H1 (cell line): ENCODE measurements at regions not wholly inside any gene's neighbourhood (a gene's known extent, or its start where the extent isn't known, plus 50 kb on each side); places are given as distances from the start of the nearest gene placed in this dataset.

Experiments
- CTCF ChIA-PET: fragments of 300-600 bp; sonication (Branson Sonifier 250); formaldehyde crosslinking; loops from one replicate; lab custom pipeline; 2021; ENCODE audit not compliant: partially characterized antibody; lab: Charles Lee
- POLR2A ChIA-PET: fragments of 300-600 bp; sonication (Branson Sonifier 250); formaldehyde crosslinking; loops from one replicate; lab custom pipeline; 2021; ENCODE audit warnings: inconsistent platforms; ENCODE audit not compliant: partially characterized antibody; lab: Charles Lee
- DNase-seq, 2 experiments: peaks; one replicate each; pipeline versions ENCODE4 v3.0.0 to v3.0.0-alpha.2; 2010 to 2022; ENCODE audit warnings: low spot score in 2 of 2, low read depth in 1 of 2, mixed read lengths in 1 of 2
- FAIRE-seq: peaks from 2 replicates; lab custom pipeline; 2011; peaks lifted over from hg19 to GRCh38; lab: Jason Lieb, UNC
- H2AFZ ChIP-seq: 2 replicates; pipeline ENCODE4 v1.8.1; 2012; ENCODE audit warnings: low read length, inconsistent platforms
- H2AK5ac ChIP-seq: 2 replicates; pipeline ENCODE4 v1.6.1; 2013; ENCODE audit warnings: low read depth, low read length
- H2BK120ac ChIP-seq: replicated peaks from 2 replicates; pipeline ENCODE3; 2013; ENCODE audit warnings: low read depth, low read length, inconsistent platforms
- H2BK12ac ChIP-seq: 2 replicates; pipeline ENCODE4 v1.6.1; 2013; ENCODE audit warnings: low read depth, low read length
- H2BK15ac ChIP-seq: 2 replicates; pipeline ENCODE4 v1.6.1; 2013; ENCODE audit warnings: low read length
- H2BK20ac ChIP-seq: 2 replicates; pipeline ENCODE4 v1.6.1; 2013; ENCODE audit warnings: low read length
- H2BK5ac ChIP-seq: 2 replicates; pipeline ENCODE4 v1.6.1; 2013; ENCODE audit warnings: low read depth, low read length
- H3K14ac ChIP-seq: 2 replicates; pipeline ENCODE4 v1.6.1; 2013; ENCODE audit warnings: inconsistent platforms; ENCODE audit not compliant: insufficient read length
- H3K18ac ChIP-seq: 2 replicates; pipeline ENCODE4 v1.6.1; 2013; ENCODE audit warnings: low read length; ENCODE audit errors: extremely low read depth
- H3K23ac ChIP-seq: 2 replicates; pipeline ENCODE4 v1.6.1; 2013; ENCODE audit warnings: inconsistent platforms; ENCODE audit not compliant: insufficient read length
- H3K23me2 ChIP-seq: 2 replicates; pipeline ENCODE4 v1.6.1; 2013; ENCODE audit warnings: low read depth, low read length
- H3K27ac ChIP-seq: 2 replicates; pipeline ENCODE4 v1.6.1; 2011; ENCODE audit warnings: low read depth, low read length, inconsistent platforms
- H3K27me3 ChIP-seq, 4 experiments: replicated peaks in 1 of 4; 1 replicate in 1 of 4; 2 replicates in 3 of 4; pipeline versions ENCODE4 v1.6.1 to v1.8.1; 2011 to 2013; ENCODE audit warnings: low read length in 3 of 4, mild to moderate bottlenecking in 3 of 4, inconsistent platforms in 2 of 4, mixed read lengths in 2 of 4, moderate library complexity in 1 of 4; ENCODE audit not compliant: control insufficient read depth in 3 of 4, insufficient read depth in 3 of 4; ENCODE audit errors: extremely low read depth in 1 of 4
- H3K36me3 ChIP-seq, 4 experiments: 2 replicates each; pipeline versions ENCODE4 v1.6.1 to v1.8.1; 2011 to 2013; ENCODE audit warnings: mild to moderate bottlenecking in 4 of 4, low read length in 3 of 4, moderate library complexity in 2 of 4, control low read depth in 1 of 4, inconsistent platforms in 1 of 4; ENCODE audit not compliant: insufficient read depth in 4 of 4, control insufficient read depth in 2 of 4
- H3K4ac ChIP-seq: replicated peaks from 2 replicates; pipeline ENCODE3; 2013; ENCODE audit warnings: low read length, low read depth, mixed read lengths, inconsistent platforms; ENCODE audit not compliant: insufficient read length
- H3K4me1 ChIP-seq, 4 experiments: replicated peaks in 1 of 4; 1 replicate in 1 of 4; 2 replicates in 3 of 4; pipeline versions ENCODE4 v1.6.1 to v1.8.1; 2011 to 2013; ENCODE audit warnings: low read length in 3 of 4, inconsistent platforms in 2 of 4, mixed read lengths in 1 of 4; ENCODE audit not compliant: insufficient read depth in 4 of 4, control insufficient read depth in 3 of 4
- H3K4me2 ChIP-seq, 2 experiments: 2 replicates each; pipeline versions ENCODE4 v1.6.1 to v1.8.1; 2011 to 2013; ENCODE audit warnings: low read depth in 2 of 2, low read length in 2 of 2, control low read depth in 1 of 2, inconsistent platforms in 1 of 2, mild to moderate bottlenecking in 1 of 2; ENCODE audit not compliant: insufficient read depth in 1 of 2
- H3K4me3 ChIP-seq, 4 experiments: fragments of 200-600, 300-600 bp in 1 of 4; sonication (generic), shearing (Covaris generic), sonication (Bioruptor Twin) in 1 of 4; 2 replicates each; pipeline versions ENCODE4 v1.5.1 to v1.8.1; 2011 to 2016; ENCODE audit warnings: low read length in 4 of 4, low read depth in 3 of 4, control low read depth in 2 of 4, inconsistent platforms in 2 of 4, mild to moderate bottlenecking in 2 of 4, mixed read lengths in 1 of 4, moderate library complexity in 1 of 4; ENCODE audit not compliant: insufficient read depth in 2 of 4; ENCODE audit errors: extremely low read depth in 1 of 4
- H3K56ac ChIP-seq: replicated peaks from 2 replicates; pipeline ENCODE3; 2013; ENCODE audit warnings: low read depth, mild to moderate bottlenecking, mixed read lengths, low read length, inconsistent platforms; ENCODE audit not compliant: insufficient read length
- H3K79me1 ChIP-seq: 2 replicates; pipeline ENCODE4 v1.6.1; 2013; ENCODE audit warnings: low read depth, low read length, control low read depth
- H3K79me2 ChIP-seq, 2 experiments: 2 replicates each; pipeline versions ENCODE4 v1.6.1 to v1.8.1; 2012 to 2013; ENCODE audit warnings: low read length in 2 of 2, mild to moderate bottlenecking in 2 of 2, inconsistent platforms in 1 of 2; ENCODE audit not compliant: insufficient read depth in 2 of 2, control insufficient read depth in 1 of 2
- H3K9ac ChIP-seq, 4 experiments: replicated peaks in 1 of 4; 1 replicate in 1 of 4; 2 replicates in 3 of 4; pipeline versions ENCODE4 v1.6.1 to v1.8.1; 2011 to 2013; ENCODE audit warnings: low read depth in 3 of 4, low read length in 3 of 4, control low read depth in 2 of 4, mild to moderate bottlenecking in 2 of 4, moderate library complexity in 2 of 4, inconsistent platforms in 1 of 4; ENCODE audit errors: extremely low read depth in 1 of 4
- H3K9me3 ChIP-seq, 2 experiments: 2 replicates each; pipeline versions ENCODE4 v1.6.1 to v1.8.1; 2012 to 2013; ENCODE audit warnings: mild to moderate bottlenecking in 2 of 2, moderate library complexity in 2 of 2, control low read depth in 1 of 2, inconsistent platforms in 1 of 2, low read depth in 1 of 2, low read length in 1 of 2, mixed read lengths in 1 of 2; ENCODE audit not compliant: insufficient read depth in 2 of 2
- H4K20me1 ChIP-seq, 2 experiments: replicated peaks in 1 of 2; 2 replicates each; pipeline versions ENCODE3 to v1.8.1; 2011 to 2013; ENCODE audit warnings: inconsistent platforms in 2 of 2, low read length in 2 of 2, mild to moderate bottlenecking in 1 of 2; ENCODE audit not compliant: insufficient read depth in 2 of 2, control insufficient read depth in 1 of 2
- H4K5ac ChIP-seq: 2 replicates; pipeline ENCODE4 v1.6.1; 2013; ENCODE audit warnings: low read length, low read depth, mixed read lengths, inconsistent platforms; ENCODE audit not compliant: insufficient read length
- H4K8ac ChIP-seq: 2 replicates; pipeline ENCODE4 v1.8.0; 2013; ENCODE audit warnings: mild to moderate bottlenecking, moderate library complexity, low read length, inconsistent platforms; ENCODE audit not compliant: insufficient read depth; ENCODE audit errors: extremely low read depth
- H4K91ac ChIP-seq: replicated peaks from 2 replicates; pipeline ENCODE3; 2013; ENCODE audit warnings: low read length, mixed read lengths, inconsistent platforms; ENCODE audit not compliant: insufficient read length
- CBX5 ChIP-seq: fragments of 300-800, 300-1000 bp; sonication (generic); IDR thresholded peaks from 2 replicates; pipeline ENCODE4 v1.7.1; 2016; ENCODE audit warnings: antibody characterized with exemption, low read length, low read depth
- CHD2 ChIP-seq: IDR thresholded peaks from 2 replicates; pipeline ENCODE4 v1.6.1; 2012; ENCODE audit warnings: low read length, improper control_type of control experiment
- TAF1 ChIP-seq: IDR thresholded peaks from 2 replicates; pipeline ENCODE4 v1.6.1; 2011; ENCODE audit warnings: mild to moderate bottlenecking, low read depth, low read length
- TEAD4 ChIP-seq: IDR thresholded peaks from 2 replicates; pipeline ENCODE4 v1.6.1; 2012; ENCODE audit warnings: low read depth, low read length, inconsistent platforms, mixed read lengths
- WGBS, 2 experiments: shearing (Covaris generic) in 1 of 2; methylation state at CpG; one replicate each; pipeline versions ENCODE4 v1.1.6 to v1.1.7; 2013 to 2015; ENCODE audit warnings: low lambda C conversion rate in 2 of 2, mixed read lengths in 2 of 2, inconsistent platforms in 1 of 2, low coverage in 1 of 2, missing lambda C conversion rate in 1 of 2; ENCODE audit not compliant: insufficient replicate concordance in 2 of 2, insufficient coverage in 1 of 2, insufficient read length in 1 of 2; ENCODE audit errors: extremely low coverage in 1 of 2, missing lambda C conversion rate in 1 of 2; 5-methylcytosine and 5-hydroxymethylcytosine counted together
- TF ChIP-seq, protein P1 (sequence below), 3 experiments: IDR thresholded peaks; 1 replicate in 2 of 3; 2 replicates in 1 of 3; pipeline versions ENCODE4 v1.5.1 to v1.6.1; 2011; ENCODE audit warnings: low read length in 3 of 3, mild to moderate bottlenecking in 3 of 3, inconsistent platforms in 2 of 3, low read depth in 1 of 3, moderate library complexity in 1 of 3; ENCODE audit not compliant: insufficient read depth in 1 of 3; ENCODE audit errors: control extremely low read depth in 1 of 3

DNA sequence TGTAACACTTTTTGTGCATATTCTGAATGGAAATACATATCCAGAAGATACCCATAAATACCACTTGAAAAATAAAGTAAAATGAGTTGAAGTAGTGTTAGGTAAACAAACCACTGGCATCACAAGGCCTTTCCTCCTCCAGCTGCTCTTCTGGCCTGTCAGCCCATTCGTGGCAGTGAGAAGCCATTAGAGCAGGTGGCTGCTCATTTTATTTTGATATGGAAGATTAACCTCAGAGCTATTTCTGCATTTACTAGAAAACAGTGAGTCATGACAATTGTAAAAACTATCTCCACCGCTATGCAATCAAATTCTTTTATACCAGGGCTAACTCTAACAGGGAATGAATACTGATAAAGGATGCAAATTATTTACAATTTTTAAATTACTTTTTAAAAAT lies 2898.1 kb downstream of the PCDH9 start:
- H2AFZ ChIP-seq, result no peak overlapping the region
- no peak overlapping the region for H3K14ac ChIP-seq
- TF ChIP-seq TAF1 (no peak), CHD2 (no peak), TEAD4 (no peak), CBX5 (no peak)
- TF ChIP-seq, protein P1, sequence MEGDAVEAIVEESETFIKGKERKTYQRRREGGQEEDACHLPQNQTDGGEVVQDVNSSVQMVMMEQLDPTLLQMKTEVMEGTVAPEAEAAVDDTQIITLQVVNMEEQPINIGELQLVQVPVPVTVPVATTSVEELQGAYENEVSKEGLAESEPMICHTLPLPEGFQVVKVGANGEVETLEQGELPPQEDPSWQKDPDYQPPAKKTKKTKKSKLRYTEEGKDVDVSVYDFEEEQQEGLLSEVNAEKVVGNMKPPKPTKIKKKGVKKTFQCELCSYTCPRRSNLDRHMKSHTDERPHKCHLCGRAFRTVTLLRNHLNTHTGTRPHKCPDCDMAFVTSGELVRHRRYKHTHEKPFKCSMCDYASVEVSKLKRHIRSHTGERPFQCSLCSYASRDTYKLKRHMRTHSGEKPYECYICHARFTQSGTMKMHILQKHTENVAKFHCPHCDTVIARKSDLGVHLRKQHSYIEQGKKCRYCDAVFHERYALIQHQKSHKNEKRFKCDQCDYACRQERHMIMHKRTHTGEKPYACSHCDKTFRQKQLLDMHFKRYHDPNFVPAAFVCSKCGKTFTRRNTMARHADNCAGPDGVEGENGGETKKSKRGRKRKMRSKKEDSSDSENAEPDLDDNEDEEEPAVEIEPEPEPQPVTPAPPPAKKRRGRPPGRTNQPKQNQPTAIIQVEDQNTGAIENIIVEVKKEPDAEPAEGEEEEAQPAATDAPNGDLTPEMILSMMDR (IDR thresholded peaks at IDR 0.05; ENCODE audit: control extremely low read depth in 1 of 3, insufficient read depth in 1 of 3, low read depth in 1 of 3, low read length in 3 of 3), result no peak
- CTCF ChIA-PET, result no interaction called here
- H3K4ac ChIP-seq, result no peak overlapping the region
- H4K91ac ChIP-seq, result no peak overlapping the region
- no peak overlapping the region for H3K4me2 ChIP-seq
- H2BK12ac ChIP-seq, result no peak overlapping the region
- no peaks in the 10 kb centered on the region for H3K79me2 ChIP-seq
- H2BK20ac ChIP-seq, result no peak overlapping the region
- H4K5ac ChIP-seq, result no peak overlapping the region
- H3K79me1 ChIP-seq, result no peaks in the 10 kb centered on the region
- no peak overlapping the region for H2BK120ac ChIP-seq
- H4K8ac ChIP-seq, result no peak overlapping the region
- no peaks in the 10 kb centered on the region for H3K4me1 ChIP-seq
- peaks cover 0 to 1% (median 0%) of the 10 kb centered on the region in 4 experiments; a peak in 1 of 7 replicates for H3K27me3 ChIP-seq
- no peak overlapping the region for H2AK5ac ChIP-seq
- 90% methylated on average over 2 of the region's 2 CpGs; no CpG with 5 or more reads in 1 of the 2 experiments for WGBS, 2 experiments
- H3K56ac ChIP-seq, result no peak overlapping the region
- H3K4me3 ChIP-seq, result no peak overlapping the region
- no peaks in the 10 kb centered on the region for H3K36me3 ChIP-seq
- H4K20me1 ChIP-seq, result no peaks in the 10 kb centered on the region
- H3K9me3 ChIP-seq, result no peaks in the 10 kb centered on the region
- FAIRE-seq, result no peak
- POLR2A ChIA-PET, result no interaction called here
- no peak overlapping the region for H3K9ac ChIP-seq
- no peak overlapping the region for H2BK15ac ChIP-seq
- no peak for DNase-seq
- H2BK5ac ChIP-seq, result no peak overlapping the region
- no peak overlapping the region for H3K27ac ChIP-seq
- no peaks in the 10 kb centered on the region for H3K23me2 ChIP-seq
- H3K23ac ChIP-seq, result no peak overlapping the region
- no peak overlapping the region for H3K18ac ChIP-seq
